ENCODE measurements at regions not wholly inside any gene's neighbourhood (a gene's known extent, or its start where the extent isn't known, plus 50 kb on each side); places are given as distances from the start of the nearest gene placed in this dataset.

- no peaks in the 10 kb centered on the region for H4K20me1 ChIP-seq (ENCODE audit: insufficient read depth)
- H3K4me2 ChIP-seq (ENCODE audit: low read length), result no peak overlapping the region
- H3K9ac ChIP-seq (ENCODE audit: low read length), result no peak overlapping the region
- TF ChIP-seq RAD21 (conservative IDR thresholded peaks at IDR 0.05) (no peak), POLR2AphosphoS5 (IDR thresholded peaks at IDR 0.05) (no peak), EP300 (conservative IDR thresholded peaks at IDR 0.05; ENCODE audit: poor library complexity, severe bottlenecking) (no peak), EZH2 (IDR thresholded peaks at IDR 0.05; ENCODE audit: borderline replicate concordance, insufficient read depth, low read length, poor library complexity, severe bottlenecking) (no peak), SMC3 (conservative IDR thresholded peaks at IDR 0.05; ENCODE audit: poor library complexity) (no peak)
- no peak overlapping the region for H3K4me3 ChIP-seq (ENCODE audit: low read length)
- H3F3A ChIP-seq (ENCODE audit: insufficient read depth, low read length, poor library complexity, severe bottlenecking), result no peaks in the 10 kb centered on the region
- no peaks in the 10 kb centered on the region for H3K9me2 ChIP-seq (ENCODE audit: insufficient read depth, low read length)
- H3K36me3 ChIP-seq (ENCODE audit: insufficient read depth, low read length), result no peaks in the 10 kb centered on the region
- no peaks in the 10 kb centered on the region for H3K9me3 ChIP-seq (ENCODE audit: low read length)
- no peaks in the 10 kb centered on the region for H3K79me2 ChIP-seq (replicated peaks; ENCODE audit: insufficient read depth, low read length)
- H3K27ac ChIP-seq (ENCODE audit: low read length), result no peak overlapping the region
- H2AFZ ChIP-seq (ENCODE audit: low read depth, low read length), result no peak overlapping the region
- no peaks in the 10 kb centered on the region for H3K27me3 ChIP-seq (ENCODE audit: insufficient read depth, low read depth, low read length)
These were observed 396.9 kb upstream of the NXPH2 start for GRCh38 chr2:139177041-139177440.

DNA sequence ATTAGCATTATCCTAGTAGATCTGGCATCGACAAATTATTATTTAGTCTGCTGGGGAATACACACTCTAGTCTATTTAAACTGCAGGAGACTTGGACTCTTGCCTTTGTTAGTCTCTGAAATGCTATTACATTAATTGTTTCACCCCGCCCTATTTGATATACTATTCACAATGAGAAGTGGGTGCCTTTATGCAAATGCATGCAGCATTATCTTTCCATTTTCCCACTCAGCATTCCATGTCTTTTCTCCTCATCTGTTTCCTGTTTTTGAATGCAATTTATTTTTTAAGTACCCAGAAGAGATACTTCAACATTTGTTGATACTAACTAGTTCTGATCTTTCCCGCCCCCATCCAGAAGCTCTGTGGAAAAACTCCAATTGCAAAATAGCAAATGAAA lies 395.3 kb upstream of the NXPH2 start:
- no peaks in the 10 kb centered on the region for H3K27me3 ChIP-seq (ENCODE audit: insufficient read depth, low read depth, low read length)
- H2AFZ ChIP-seq (ENCODE audit: low read depth, low read length), result no peak overlapping the region
- no peak overlapping the region for H3K4me3 ChIP-seq (ENCODE audit: low read length)
- H3K9me2 ChIP-seq (ENCODE audit: insufficient read depth, low read length), result no peaks in the 10 kb centered on the region
- TF ChIP-seq MXI1 (conservative IDR thresholded peaks at IDR 0.05; ENCODE audit: poor library complexity, severe bottlenecking) (no peak), POLR2AphosphoS5 (IDR thresholded peaks at IDR 0.05) (no peak), EP300 (conservative IDR thresholded peaks at IDR 0.05; ENCODE audit: poor library complexity, severe bottlenecking) (no peak), CTCF (IDR thresholded peaks at IDR 0.05; ENCODE audit: poor library complexity, severe bottlenecking) (no peak)
- H4K20me1 ChIP-seq (ENCODE audit: insufficient read depth), result no peaks in the 10 kb centered on the region
- no peaks in the 10 kb centered on the region for H3K36me3 ChIP-seq (ENCODE audit: insufficient read depth, low read length)
- H3K79me2 ChIP-seq (replicated peaks; ENCODE audit: insufficient read depth, low read length), result no peaks in the 10 kb centered on the region
- no peak overlapping the region for H3K27ac ChIP-seq (ENCODE audit: low read length)
- H3K9ac ChIP-seq (ENCODE audit: low read length), result no peak overlapping the region
- no peaks in the 10 kb centered on the region for H3K9me3 ChIP-seq (ENCODE audit: low read length)
- no peak overlapping the region for H3K4me2 ChIP-seq (ENCODE audit: low read length)
- H3F3A ChIP-seq (ENCODE audit: insufficient read depth, low read length, poor library complexity, severe bottlenecking), result no peaks in the 10 kb centered on the region

- TF ChIP-seq MXI1 (conservative IDR thresholded peaks at IDR 0.05; ENCODE audit: poor library complexity, severe bottlenecking) (no peak), REST (IDR thresholded peaks at IDR 0.05; ENCODE audit: borderline replicate concordance) (no peak), CTCF (IDR thresholded peaks at IDR 0.05; ENCODE audit: poor library complexity, severe bottlenecking) (no peak), EZH2 (IDR thresholded peaks at IDR 0.05; ENCODE audit: borderline replicate concordance, insufficient read depth, low read length, poor library complexity, severe bottlenecking) (no peak), RAD21 (conservative IDR thresholded peaks at IDR 0.05) (no peak), SMC3 (conservative IDR thresholded peaks at IDR 0.05; ENCODE audit: poor library complexity) (no peak), TAF1 (IDR thresholded peaks at IDR 0.05; ENCODE audit: low read depth) (no peak), EP300 (conservative IDR thresholded peaks at IDR 0.05; ENCODE audit: poor library complexity, severe bottlenecking) (no peak), POLR2AphosphoS5 (IDR thresholded peaks at IDR 0.05) (no peak)
- no peaks in the 10 kb centered on the region for H3K9me3 ChIP-seq (ENCODE audit: low read length)
- no peaks in the 10 kb centered on the region for H3K9me2 ChIP-seq (ENCODE audit: insufficient read depth, low read length)
- H4K20me1 ChIP-seq (ENCODE audit: insufficient read depth), result no peaks in the 10 kb centered on the region
- H3F3A ChIP-seq (ENCODE audit: insufficient read depth, low read length, poor library complexity, severe bottlenecking), result no peaks in the 10 kb centered on the region
- H3K27me3 ChIP-seq (ENCODE audit: insufficient read depth, low read depth, low read length), result no peaks in the 10 kb centered on the region
- H3K79me2 ChIP-seq (replicated peaks; ENCODE audit: insufficient read depth, low read length), result no peaks in the 10 kb centered on the region
- no peak overlapping the region for H3K4me3 ChIP-seq (ENCODE audit: low read length)
- H2AFZ ChIP-seq (ENCODE audit: low read depth, low read length), result no peak overlapping the region
- H3K9ac ChIP-seq (ENCODE audit: low read length), result no peak overlapping the region
- H3K4me2 ChIP-seq (ENCODE audit: low read length), result no peak overlapping the region
- H3K27ac ChIP-seq (ENCODE audit: low read length), result no peak overlapping the region
- H3K36me3 ChIP-seq (ENCODE audit: insufficient read depth, low read length), result no peaks in the 10 kb centered on the region
These were observed 390.2 kb upstream of the NXPH2 start for GRCh38 chr2:139170406-139170805.
